ENCODE measurements at regions not wholly inside any gene's neighbourhood (a gene's known extent, or its start where the extent isn't known, plus 50 kb on each side); places are given as distances from the start of the nearest gene placed in this dataset.

DNA sequence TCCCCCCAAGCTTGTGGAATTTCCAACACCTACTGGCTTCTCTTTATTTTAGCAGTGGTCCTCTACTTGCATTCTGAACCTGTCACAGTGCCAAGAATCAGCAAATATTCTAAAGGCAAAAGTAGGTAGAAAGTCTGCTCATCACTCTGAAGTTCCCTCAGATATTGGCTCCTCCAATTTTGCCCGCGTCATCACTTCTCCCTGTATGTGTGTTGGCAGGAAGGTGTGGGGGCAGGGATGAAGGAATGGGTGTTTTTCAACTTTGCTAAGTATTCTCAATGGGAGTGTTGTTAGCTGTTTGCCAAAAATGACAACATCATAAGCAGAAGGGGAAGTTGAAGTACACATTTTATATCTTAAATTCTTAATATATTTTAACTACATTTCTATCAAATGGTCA, 226.2 kb downstream of the POLR1F start:
- H4K20me1 ChIP-seq (ENCODE audit: control insufficient read depth, extremely low read depth, insufficient read depth, low read length): no peaks in the 10 kb centered on the region
- H2AFZ ChIP-seq (ENCODE audit: control insufficient read depth, low read length): no peak overlapping the region
- FAIRE-seq: no peak
- H3K36me3 ChIP-seq (ENCODE audit: control insufficient read depth in 2 of 2, extremely low read depth in 1 of 2, insufficient read depth in 2 of 2, low read length in 2 of 2): no peaks in the 10 kb centered on the region
- no peak overlapping the region for H3K27ac ChIP-seq (ENCODE audit: control insufficient read depth, insufficient read depth, low read length)
- no peaks in the 10 kb centered on the region for H3K9me1 ChIP-seq (ENCODE audit: control insufficient read depth, extremely low read depth, insufficient read depth, low read length)
- no peaks in the 10 kb centered on the region for H3K79me2 ChIP-seq (ENCODE audit: control insufficient read depth, insufficient read depth, low read length)
- no peaks in the 10 kb centered on the region for H3K27me3 ChIP-seq (ENCODE audit: control insufficient read depth, extremely low read depth, insufficient read depth, low read length)
- no peak overlapping the region for H3K4me2 ChIP-seq (ENCODE audit: control insufficient read depth, extremely low read depth, insufficient read depth, low read depth, low read length)
- H3K9ac ChIP-seq (ENCODE audit: control insufficient read depth, extremely low read depth, insufficient read depth, low read length): no peak overlapping the region
- TF ChIP-seq EZH2 (IDR thresholded peaks at IDR 0.05; ENCODE audit: low read length): no peak
- TF ChIP-seq, protein P1, sequence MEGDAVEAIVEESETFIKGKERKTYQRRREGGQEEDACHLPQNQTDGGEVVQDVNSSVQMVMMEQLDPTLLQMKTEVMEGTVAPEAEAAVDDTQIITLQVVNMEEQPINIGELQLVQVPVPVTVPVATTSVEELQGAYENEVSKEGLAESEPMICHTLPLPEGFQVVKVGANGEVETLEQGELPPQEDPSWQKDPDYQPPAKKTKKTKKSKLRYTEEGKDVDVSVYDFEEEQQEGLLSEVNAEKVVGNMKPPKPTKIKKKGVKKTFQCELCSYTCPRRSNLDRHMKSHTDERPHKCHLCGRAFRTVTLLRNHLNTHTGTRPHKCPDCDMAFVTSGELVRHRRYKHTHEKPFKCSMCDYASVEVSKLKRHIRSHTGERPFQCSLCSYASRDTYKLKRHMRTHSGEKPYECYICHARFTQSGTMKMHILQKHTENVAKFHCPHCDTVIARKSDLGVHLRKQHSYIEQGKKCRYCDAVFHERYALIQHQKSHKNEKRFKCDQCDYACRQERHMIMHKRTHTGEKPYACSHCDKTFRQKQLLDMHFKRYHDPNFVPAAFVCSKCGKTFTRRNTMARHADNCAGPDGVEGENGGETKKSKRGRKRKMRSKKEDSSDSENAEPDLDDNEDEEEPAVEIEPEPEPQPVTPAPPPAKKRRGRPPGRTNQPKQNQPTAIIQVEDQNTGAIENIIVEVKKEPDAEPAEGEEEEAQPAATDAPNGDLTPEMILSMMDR (optimal IDR thresholded peaks at IDR 0.05 in 1 of 3, IDR thresholded peaks at IDR 0.05 in 1 of 3, conservative IDR thresholded peaks at IDR 0.05 in 1 of 3; ENCODE audit: extremely low read depth in 1 of 3, insufficient read depth in 2 of 3, low read length in 3 of 3): no peak
- dilution Hi-C loops (cut with MboI; ENCODE audit: extremely low pct_ligation_motif_present, low sequenced_read_pairs): no loop called here
- H3K9me3 ChIP-seq (ENCODE audit: control insufficient read depth, low read depth, low read length): no peaks in the 10 kb centered on the region
- no peak for DNase-seq (ENCODE audit: low read depth, low spot score)
- H3K4me1 ChIP-seq (ENCODE audit: control insufficient read depth, extremely low read depth, insufficient read depth, low read length): no peaks in the 10 kb centered on the region
- no peak overlapping the region for H3K4me3 ChIP-seq (ENCODE audit: control insufficient read depth in 2 of 3, extremely low read depth in 1 of 3, insufficient read depth in 2 of 3, low read depth in 1 of 3, low read length in 3 of 3)

DNA sequence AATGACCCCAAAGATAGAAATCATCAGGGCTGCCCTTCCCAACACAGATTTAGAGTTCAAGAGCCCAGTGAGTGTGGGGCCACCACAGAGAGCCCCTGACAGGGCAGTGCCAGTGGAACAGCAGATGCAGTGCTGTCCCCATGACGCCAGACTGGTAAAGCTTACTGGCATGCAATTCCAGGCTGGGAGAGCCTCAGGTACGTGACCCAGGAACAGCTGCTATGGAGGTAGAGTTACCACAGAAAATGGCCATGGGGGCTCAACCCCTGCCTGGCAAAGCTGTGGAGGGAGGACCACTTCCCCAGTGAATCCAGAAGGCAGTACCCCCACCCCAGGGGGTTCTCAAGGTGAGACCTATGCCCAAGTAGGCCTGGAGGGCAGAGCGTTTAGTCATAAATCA, 228.5 kb downstream of the POLR1F start:
- no peaks in the 10 kb centered on the region for H3K9me3 ChIP-seq (ENCODE audit: control insufficient read depth, low read depth, low read length)
- H3K4me1 ChIP-seq (ENCODE audit: control insufficient read depth, extremely low read depth, insufficient read depth, low read length): no peaks in the 10 kb centered on the region
- no peaks in the 10 kb centered on the region for H3K9me1 ChIP-seq (ENCODE audit: control insufficient read depth, extremely low read depth, insufficient read depth, low read length)
- H3K27ac ChIP-seq (ENCODE audit: control insufficient read depth, insufficient read depth, low read length): no peak overlapping the region
- H4K20me1 ChIP-seq (ENCODE audit: control insufficient read depth, extremely low read depth, insufficient read depth, low read length): no peaks in the 10 kb centered on the region
- dilution Hi-C loops (cut with MboI; ENCODE audit: extremely low pct_ligation_motif_present, low sequenced_read_pairs): no loop called here
- H3K4me2 ChIP-seq (ENCODE audit: control insufficient read depth, extremely low read depth, insufficient read depth, low read depth, low read length): no peak overlapping the region
- no peaks in the 10 kb centered on the region for H3K36me3 ChIP-seq (ENCODE audit: control insufficient read depth in 2 of 2, extremely low read depth in 1 of 2, insufficient read depth in 2 of 2, low read length in 2 of 2)
- TF ChIP-seq EZH2 (IDR thresholded peaks at IDR 0.05; ENCODE audit: low read length): no peak
- TF ChIP-seq, protein P1 (optimal IDR thresholded peaks at IDR 0.05 in 1 of 3, IDR thresholded peaks at IDR 0.05 in 1 of 3, conservative IDR thresholded peaks at IDR 0.05 in 1 of 3; ENCODE audit: extremely low read depth in 1 of 3, insufficient read depth in 2 of 3, low read length in 3 of 3): no peak
- H3K79me2 ChIP-seq (ENCODE audit: control insufficient read depth, insufficient read depth, low read length): no peaks in the 10 kb centered on the region
- FAIRE-seq (no peak), DNase-seq (ENCODE audit: low read depth, low spot score) (no peak)
- H3K4me3 ChIP-seq (ENCODE audit: control insufficient read depth in 2 of 3, extremely low read depth in 1 of 3, insufficient read depth in 2 of 3, low read depth in 1 of 3, low read length in 3 of 3): no peak overlapping the region
- H3K9ac ChIP-seq (ENCODE audit: control insufficient read depth, extremely low read depth, insufficient read depth, low read length): no peak overlapping the region
- no peak overlapping the region for H2AFZ ChIP-seq (ENCODE audit: control insufficient read depth, low read length)
- no peaks in the 10 kb centered on the region for H3K27me3 ChIP-seq (ENCODE audit: control insufficient read depth, extremely low read depth, insufficient read depth, low read length)
